Aorta (tissue), 5 donors: ENCODE measurements at regions not wholly inside any gene's neighbourhood (a gene's known extent, or its start where the extent isn't known, plus 50 kb on each side); places are given as distances from the start of the nearest gene placed in this dataset.
A peak's percentile ranks its signal among the peaks of the same experiment; 100 is the strongest.
"Not testable (repeated sequence)": the region's sequence is repeated elsewhere in the genome, so short reads cannot be mapped to it uniquely, and the experiment has no call there.

ENCODE experiments used
- ATAC-seq: fragments of 200-7000 bp; cut with Tn5 transposase; one replicate; pipeline ENCODE4 v1.9.1; 2022; ENCODE audit warnings: moderate library complexity; ENCODE audit not compliant: low FRiP score
- DNase-seq, 2 donors: peaks; one replicate each; pipeline ENCODE4 v3.0.0-alpha.2; 2020
- H3K27ac ChIP-seq, 2 donors: one replicate each; pipeline ENCODE4 v1.5.1; 2013; ENCODE audit warnings: low read length in 2 of 2, mild to moderate bottlenecking in 2 of 2, moderate library complexity in 2 of 2, control low read depth in 1 of 2, inconsistent platforms in 1 of 2, low read depth in 1 of 2
- H3K27me3 ChIP-seq, 2 donors: one replicate each; pipeline ENCODE4 v1.6.1; 2013; ENCODE audit warnings: control low read depth in 1 of 2, low read length in 1 of 2, mild to moderate bottlenecking in 1 of 2, moderate library complexity in 1 of 2; ENCODE audit not compliant: insufficient read depth in 2 of 2, control insufficient read depth in 1 of 2
- H3K36me3 ChIP-seq, 2 donors: one replicate each; pipeline ENCODE4 v1.6.1; 2013; ENCODE audit warnings: control low read depth in 1 of 2, low read length in 1 of 2, mild to moderate bottlenecking in 1 of 2; ENCODE audit not compliant: insufficient read depth in 2 of 2, control insufficient read depth in 1 of 2
- H3K4me1 ChIP-seq, 2 donors: one replicate each; pipeline ENCODE4 v1.6.1; 2013; ENCODE audit warnings: low read length in 2 of 2, control low read depth in 1 of 2, mild to moderate bottlenecking in 1 of 2, moderate library complexity in 1 of 2; ENCODE audit not compliant: insufficient read depth in 2 of 2, control insufficient read depth in 1 of 2
- H3K4me3 ChIP-seq, 2 donors: one replicate each; pipeline ENCODE4 v1.5.1; 2013; ENCODE audit warnings: low read length in 2 of 2, control low read depth in 1 of 2, mild to moderate bottlenecking in 1 of 2
- H3K9me3 ChIP-seq: one replicate; pipeline ENCODE4 v1.6.1; 2013; ENCODE audit warnings: mild to moderate bottlenecking, low read length; ENCODE audit not compliant: control insufficient read depth
- WGBS, 2 donors: extraction: QIAGEN DNeasy Blood & Tissue Kit; methylation state at CpG; one replicate each; pipeline ENCODE4 v1.1.7; 2013; 5-methylcytosine and 5-hydroxymethylcytosine counted together
- intact Hi-C, 2 donors: fragments of 100-400 bp; cut with DNase I; formaldehyde crosslinking; loops; one replicate each; pipeline versions ENCODE4 v1.14.2 to v1.15.0; 2022
- donor health status: healthy with polysubstance abuse.
- donor health status: Bipolar disorder and iron deficiency.
- donor health status: DM: no; HTN: no; CAD: no.
- donor health status: DM: no; HTN: no; CAD: no.
- donor health status: DM: yes; HTN: yes; CAD: no.

DNA sequence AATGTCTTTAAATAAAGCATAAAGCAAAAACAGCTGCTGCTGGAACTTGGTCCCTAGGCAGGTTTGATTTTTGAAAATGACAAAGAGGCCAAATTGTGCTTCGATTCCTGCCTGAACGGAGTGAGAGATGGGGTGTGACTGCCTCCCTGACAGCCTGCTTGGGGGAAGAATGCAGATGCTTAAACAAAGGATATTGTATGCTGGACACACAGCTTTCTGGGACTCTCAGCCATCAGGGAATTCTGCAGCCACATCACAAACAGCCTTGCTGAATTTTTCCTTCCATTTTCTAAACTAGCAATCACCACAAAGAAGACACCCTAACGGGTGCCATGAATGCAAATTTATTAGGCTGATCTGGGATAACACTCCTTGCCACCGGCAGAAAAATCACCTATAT, 83.9 kb upstream of the CPEB2 start:
- no peaks in the 10 kb centered on the region for H3K9me3 ChIP-seq
- no peaks in the 10 kb centered on the region for H3K4me1 ChIP-seq
- WGBS, 2 donors = 68 to 69% methylated on average over 4 of the region's 4 CpGs
- no peak overlapping the region for H3K4me3 ChIP-seq
- ATAC-seq (no peak), DNase-seq (no peak)
- intact Hi-C loops = loop anchor here (5.0 to 10.0 kb wide), 2 partner anchors 64 to 81 kb away; no protein-coding TSS in a partner anchor
- H3K27ac ChIP-seq = no peak overlapping the region
- no peaks in the 10 kb centered on the region for H3K36me3 ChIP-seq
- no peaks in the 10 kb centered on the region for H3K27me3 ChIP-seq

- intact Hi-C loops = loop anchor here (5.0 to 10.0 kb wide), 4 partner anchors 65 to 85 kb away; no protein-coding TSS in a partner anchor
Measured at GRCh38 chr4:14919785-14920184, 82.5 kb upstream of the CPEB2 start.

DNA sequence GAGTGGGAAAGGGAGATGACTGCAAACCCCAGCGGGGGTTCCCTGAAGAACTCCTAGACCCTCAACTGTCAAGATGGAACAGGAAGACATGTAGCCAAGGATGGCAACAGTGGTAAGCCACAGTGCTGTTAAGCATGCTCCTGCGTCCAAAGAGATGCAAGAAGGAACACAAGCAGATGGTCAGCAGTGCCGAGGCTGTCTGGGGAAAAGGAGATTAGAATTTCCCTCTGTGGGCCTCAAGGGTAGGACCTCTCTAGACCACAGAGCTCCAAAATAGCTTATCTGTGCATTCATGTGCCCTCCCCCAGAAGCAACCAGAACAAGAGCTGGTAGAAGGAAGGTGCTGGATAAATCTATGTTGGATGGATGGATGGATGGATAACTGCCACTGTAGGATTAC, 82.0 kb upstream of the CPEB2 start:
- no peak overlapping the region for H3K27ac ChIP-seq
- no peak for DNase-seq
- no peaks in the 10 kb centered on the region for H3K9me3 ChIP-seq
- intact Hi-C loops = loop anchor here in 1 of 2 donors (10.0 kb wide), 2 partner anchors 75 to 85 kb away; no protein-coding TSS in a partner anchor
- no peaks in the 10 kb centered on the region for H3K36me3 ChIP-seq
- no peaks in the 10 kb centered on the region for H3K4me1 ChIP-seq
- WGBS, 2 donors = 74 to 87% methylated on average over 3 of the region's 3 CpGs
- H3K27me3 ChIP-seq = no peaks in the 10 kb centered on the region
- no peak for ATAC-seq
- H3K4me3 ChIP-seq = no peak overlapping the region

More at GRCh38 chr4:14919785-14920184, 82.5 kb upstream of the CPEB2 start:
- Histone ChIP-seq H3K27me3 (no peaks in the 10 kb centered on the region), H3K36me3 (no peaks in the 10 kb centered on the region), H3K27ac (no peak overlapping the region), H3K9me3 (no peaks in the 10 kb centered on the region), H3K4me3 (no peak overlapping the region), H3K4me1 (no peaks in the 10 kb centered on the region)
- ATAC-seq (no peak), DNase-seq (no peak)
- 90 to 93% methylated on average over 7 of the region's 7 CpGs for WGBS, 2 donors

DNA sequence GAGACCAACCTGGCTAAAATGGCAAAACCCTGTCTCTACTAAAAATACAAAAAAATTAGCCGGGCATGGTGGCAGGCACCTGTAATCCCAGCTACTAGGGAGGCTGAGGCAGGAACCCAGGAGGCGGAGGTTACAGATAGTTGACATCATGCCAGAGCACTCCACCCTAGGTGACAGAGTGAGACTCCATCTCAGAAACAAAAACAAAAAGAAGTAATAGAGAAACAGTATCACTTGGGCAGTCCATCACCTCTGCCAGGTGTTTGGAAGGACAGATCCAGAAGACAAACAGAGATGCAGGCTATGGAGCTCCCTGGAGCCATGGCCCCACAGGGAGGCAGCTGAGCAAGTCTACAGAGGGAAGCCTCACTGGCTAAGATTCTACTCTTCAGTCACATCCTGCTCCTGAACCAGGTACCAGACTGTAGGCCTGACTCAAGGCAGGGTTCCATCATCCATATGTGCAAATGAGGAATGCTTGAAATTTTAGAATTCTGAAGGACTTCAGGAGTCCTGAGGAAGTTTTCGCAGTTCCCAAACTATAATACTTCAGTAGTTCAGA, 81.4 kb upstream of the CPEB2 start:
- Histone ChIP-seq H3K36me3 (no peaks in the 10 kb centered on the region), H3K4me3 (no peak overlapping the region), H3K27ac (no peak overlapping the region), H3K27me3 (no peaks in the 10 kb centered on the region), H3K4me1 (no peaks in the 10 kb centered on the region), H3K9me3 (no peaks in the 10 kb centered on the region)
- ATAC-seq (peak; percentile 33), DNase-seq (no peak)
- intact Hi-C loops = loop anchor here in 1 of 2 donors (10.0 kb wide), 2 partner anchors 74 to 86 kb away; no protein-coding TSS in a partner anchor
- WGBS, 2 donors = 95 to 98% methylated on average over 3 of the region's 3 CpGs

DNA sequence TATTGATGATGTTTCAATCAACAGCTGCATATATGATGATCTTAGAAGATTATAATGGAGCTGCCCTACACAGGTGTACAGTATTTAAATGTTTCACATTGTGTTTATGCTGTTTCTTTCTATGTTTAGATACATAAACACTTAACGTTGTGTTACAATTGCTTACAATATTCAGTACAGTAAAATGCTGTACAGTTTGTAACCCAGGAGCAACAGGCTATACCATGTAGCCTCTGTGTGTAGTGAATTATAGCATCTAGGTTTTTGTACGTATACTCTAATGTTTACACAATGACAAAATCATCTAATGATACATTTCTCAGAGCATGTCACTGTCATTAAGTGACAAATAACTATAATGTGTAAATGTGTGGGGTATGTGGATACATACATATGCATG, 80.5 kb upstream of the CPEB2 start:
- H3K9me3 ChIP-seq, H3K27ac ChIP-seq, H3K4me1 ChIP-seq, ATAC-seq, H3K27me3 ChIP-seq, H3K4me3 ChIP-seq, H3K36me3 ChIP-seq, DNase-seq: not testable (repeated sequence)
- 67 to 69% methylated on average over 2 of the region's 2 CpGs for WGBS, 2 donors
- intact Hi-C loops = loop anchor here in 1 of 2 donors (10.0 kb wide), 2 partner anchors 73 to 87 kb away; no protein-coding TSS in a partner anchor

DNA sequence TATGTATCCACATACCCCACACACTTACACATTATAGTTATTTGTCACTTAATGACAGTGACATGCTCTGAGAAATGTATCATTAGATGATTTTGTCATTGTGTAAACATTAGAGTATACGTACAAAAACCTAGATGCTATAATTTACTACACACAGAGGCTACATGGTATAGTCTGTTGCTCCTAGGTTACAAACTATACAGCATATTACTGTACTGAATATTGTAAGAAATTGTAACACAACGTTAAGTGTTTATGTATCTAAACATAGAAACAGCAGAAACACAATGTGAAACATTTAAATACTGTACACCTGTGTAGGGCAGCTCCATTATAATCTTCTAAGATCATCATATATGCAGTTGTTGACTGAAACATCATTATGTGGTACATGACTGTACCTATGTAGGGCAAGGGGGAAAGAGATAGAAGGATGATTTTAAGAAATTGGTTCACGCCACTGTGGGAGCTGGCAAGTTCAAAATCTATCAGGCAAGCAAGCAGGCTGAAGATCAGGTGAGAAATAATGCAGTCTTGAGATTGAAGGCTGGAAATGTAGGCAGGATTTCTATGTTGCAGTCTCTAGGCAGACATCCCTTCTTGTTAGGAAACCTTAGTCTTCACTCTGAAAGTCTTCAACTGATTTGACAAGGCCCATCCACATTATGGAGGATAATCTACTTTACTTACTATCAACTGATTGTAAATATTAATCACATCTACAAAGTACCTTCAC, 78.0 kb upstream of the CPEB2 start:
- H3K36me3 ChIP-seq = no peaks in the 10 kb centered on the region
- no peaks in the 10 kb centered on the region for H3K9me3 ChIP-seq
- ATAC-seq (peak; percentile 11), DNase-seq (no peak)
- 60 to 61% methylated on average over 3 of the region's 3 CpGs for WGBS, 2 donors
- H3K27ac ChIP-seq = no peak overlapping the region
- no peaks in the 10 kb centered on the region for H3K27me3 ChIP-seq
- no peak overlapping the region for H3K4me3 ChIP-seq
- no peaks in the 10 kb centered on the region for H3K4me1 ChIP-seq
- intact Hi-C loops = loop anchor here in 1 of 2 donors (10.0 kb wide), 2 partner anchors 71 to 89 kb away; no protein-coding TSS in a partner anchor

DNA sequence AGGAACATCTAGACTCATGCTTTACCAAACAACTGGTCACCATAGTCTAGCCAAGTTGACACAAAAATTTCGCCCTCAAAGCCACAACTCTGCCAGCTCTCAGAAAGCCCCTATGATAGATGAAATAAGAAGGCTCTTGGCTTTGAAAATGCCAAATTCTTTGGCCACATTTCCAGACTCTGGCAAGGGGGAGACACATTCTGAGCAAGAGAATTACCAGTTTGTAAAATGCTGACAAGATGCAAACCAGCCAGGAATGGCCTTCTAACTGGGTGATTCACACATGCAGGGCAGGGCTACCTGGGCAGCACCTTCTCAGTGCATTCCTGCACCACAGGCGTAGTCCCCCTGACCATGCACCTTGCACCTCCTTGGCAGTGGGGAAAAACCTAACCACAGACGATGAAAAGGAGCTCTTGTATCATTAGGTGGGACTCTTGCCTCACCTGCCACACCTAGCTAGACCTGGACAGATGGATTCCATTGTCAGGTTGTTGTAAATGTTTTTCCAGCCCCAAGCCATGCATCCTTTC, 77.4 kb upstream of the CPEB2 start:
- H3K4me1 ChIP-seq = no peaks in the 10 kb centered on the region
- ATAC-seq (peak; percentile 61), DNase-seq (no peak)
- no peaks in the 10 kb centered on the region for H3K27me3 ChIP-seq
- intact Hi-C loops = loop anchor here in 1 of 2 donors (10.0 kb wide), 2 partner anchors 70 to 90 kb away; no protein-coding TSS in a partner anchor
- H3K36me3 ChIP-seq = no peaks in the 10 kb centered on the region
- no peak overlapping the region for H3K4me3 ChIP-seq
- H3K9me3 ChIP-seq = no peaks in the 10 kb centered on the region
- 59 to 61% methylated on average over 3 of the region's 3 CpGs for WGBS, 2 donors
- H3K27ac ChIP-seq = no peak overlapping the region

DNA sequence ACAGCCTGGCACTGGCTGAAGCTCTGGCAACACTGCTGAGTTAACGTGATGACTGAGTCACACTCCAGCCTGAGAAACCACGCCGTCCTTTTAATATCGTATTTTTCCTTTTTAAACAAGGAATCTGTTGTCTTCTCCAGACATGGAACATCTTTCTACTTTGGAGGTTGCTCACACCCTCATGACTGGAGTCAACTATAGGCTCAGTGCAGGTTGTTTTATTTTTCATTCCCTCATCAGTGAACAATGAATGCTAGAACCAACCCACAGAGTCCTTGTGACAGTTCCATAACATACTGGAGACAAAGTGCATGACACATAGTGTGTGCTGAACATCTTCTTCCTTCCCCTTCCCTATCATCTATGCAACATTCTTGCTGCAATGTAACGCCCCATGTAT, 76.8 kb upstream of the CPEB2 start:
- peak; percentile 37 for ATAC-seq

More for the DNA sequence above, 76.8 kb upstream of the CPEB2 start:
- DNase-seq = no peak
- H3K9me3 ChIP-seq = no peaks in the 10 kb centered on the region
- no peaks in the 10 kb centered on the region for H3K36me3 ChIP-seq
- intact Hi-C loops = loop anchor here in 1 of 2 donors (10.0 kb wide), 2 partner anchors 69 to 91 kb away; no protein-coding TSS in a partner anchor
- 52 to 56% methylated on average over 5 of the region's 5 CpGs for WGBS, 2 donors
- no peaks in the 10 kb centered on the region for H3K4me1 ChIP-seq
- no peaks in the 10 kb centered on the region for H3K27me3 ChIP-seq
- no peak overlapping the region for H3K27ac ChIP-seq
- H3K4me3 ChIP-seq = no peak overlapping the region
